T-helper 1 cell (primary cell): ENCODE measurements at regions not wholly inside any gene's neighbourhood (a gene's known extent, or its start where the extent isn't known, plus 50 kb on each side); places are given as distances from the start of the nearest gene placed in this dataset.
"Not testable (repeated sequence)": the region's sequence is repeated elsewhere in the genome, so short reads cannot be mapped to it uniquely, and the experiment has no call there.

Experiments
- DNase-seq, 5 donors: peaks; one replicate each; pipeline ENCODE4 v3.0.0-alpha.2; 2012 to 2020

- DNase-seq, result not testable (repeated sequence)
These were observed 195.0 kb upstream of the PIK3R1 start for GRCh38 chr5:68020461-68020969.

GRCh38 chr5:68015381-68016302, 199.9 kb upstream of the PIK3R1 start:
- DNase-seq, result no peak

GRCh38 chr5:68012831-68013230, 202.7 kb upstream of the PIK3R1 start:
- DNase-seq, result no peak

GRCh38 chr5:68012429-68012828, 203.1 kb upstream of the PIK3R1 start:
- DNase-seq, result no peak

- DNase-seq, result no peak
These were observed 203.8 kb upstream of the PIK3R1 start for GRCh38 chr5:68011801-68012200.

GRCh38 chr5:68011259-68011760, 204.2 kb upstream of the PIK3R1 start:
- DNase-seq, result no peak

GRCh38 chr5:68010740-68011139, 204.8 kb upstream of the PIK3R1 start:
- DNase-seq, result no peak

GRCh38 chr5:68007451-68007850, 208.1 kb upstream of the PIK3R1 start:
- no peak for DNase-seq

- DNase-seq, result no peak
These were observed 212.7 kb upstream of the PIK3R1 start for GRCh38 chr5:68002836-68003235.

GRCh38 chr5:68000805-68001204, 214.8 kb upstream of the PIK3R1 start:
- no peak for DNase-seq

- DNase-seq, result no peak
These were observed 216.2 kb upstream of the PIK3R1 start for GRCh38 chr5:67999391-67999790.

- no peak for DNase-seq
These were observed 216.8 kb upstream of the PIK3R1 start for GRCh38 chr5:67998709-67999261.

- no peak for DNase-seq
These were observed 217.6 kb upstream of the PIK3R1 start for GRCh38 chr5:67997892-67998457.

GRCh38 chr5:67997148-67997547, 218.4 kb upstream of the PIK3R1 start:
- no peak for DNase-seq

GRCh38 chr5:67996596-67996995, 219.0 kb upstream of the PIK3R1 start:
- DNase-seq, result no peak

- no peak for DNase-seq
These were observed 222.6 kb upstream of the PIK3R1 start for GRCh38 chr5:67992923-67993322.

- DNase-seq, result no peak
These were observed 226.1 kb upstream of the PIK3R1 start for GRCh38 chr5:67989456-67989855.

- no peak for DNase-seq
These were observed 228.8 kb upstream of the PIK3R1 start for GRCh38 chr5:67986761-67987160.

- no peak for DNase-seq
These were observed 229.7 kb upstream of the PIK3R1 start for GRCh38 chr5:67985686-67986387.

- no peak for DNase-seq
These were observed 231.0 kb upstream of the PIK3R1 start for GRCh38 chr5:67984546-67984945.

GRCh38 chr5:67983251-67984110, 232.1 kb upstream of the PIK3R1 start:
- DNase-seq, result no peak

- DNase-seq, result not testable (repeated sequence)
These were observed 233.4 kb upstream of the PIK3R1 start for GRCh38 chr5:67982160-67982559.
